Tibial artery (tissue), 4 donors: ENCODE measurements at regions not wholly inside any gene's neighbourhood (a gene's known extent, or its start where the extent isn't known, plus 50 kb on each side); places are given as distances from the start of the nearest gene placed in this dataset.

Experiments
- DNase-seq, 2 donors: peaks; one replicate each; pipeline ENCODE4 v3.0.0-alpha.2; 2019
- H3K27ac ChIP-seq, 2 donors: fragments of 200-600 bp; sonication (generic) in 1 of 2; 1 replicate in 1 of 2; 2 replicates in 1 of 2; pipeline ENCODE4 v1.5.1; 2018 to 2019; ENCODE audit warnings: mild to moderate bottlenecking in 1 of 2
- H3K27me3 ChIP-seq, 2 donors: fragments of 200-600 bp; sonication (generic) in 1 of 2; one replicate each; pipeline versions ENCODE4 v1.5.1 to v1.6.0; 2016 to 2019
- H3K36me3 ChIP-seq, 3 donors: fragments of 200-600 bp; sonication (generic) in 2 of 3; one replicate each; pipeline ENCODE4 v1.5.1; 2016 to 2019; ENCODE audit warnings: mild to moderate bottlenecking in 2 of 3
- H3K4me1 ChIP-seq, 4 donors: fragments of 200-600 bp; sonication (generic) in 2 of 4; 1 replicate in 3 of 4; 2 replicates in 1 of 4; pipeline ENCODE4 v1.5.1; 2016 to 2019
- H3K4me3 ChIP-seq, 2 donors: fragments of 200-600 bp; sonication (generic) in 1 of 2; 1 replicate in 1 of 2; 2 replicates in 1 of 2; pipeline ENCODE4 v1.5.1; 2018 to 2019; ENCODE audit warnings: mild to moderate bottlenecking in 2 of 2
- H3K9me3 ChIP-seq, 3 donors: fragments of 200-600 bp; sonication (generic) in 1 of 3; one replicate each; pipeline ENCODE4 v1.5.1; 2016 to 2019
- CTCF ChIP-seq, 2 experiments: fragments of 200-600 bp in 1 of 2; fragments of 450-650 bp in 1 of 2; IDR thresholded peaks; one replicate each; pipeline ENCODE4 v1.5.1; 2017 to 2019; ENCODE audit warnings: antibody characterized with exemption in 2 of 2, mild to moderate bottlenecking in 1 of 2, moderate library complexity in 1 of 2
- intact Hi-C: fragments of 100-400 bp; cut with DNase I; formaldehyde crosslinking; loops from one replicate; pipeline ENCODE4 v1.15.0; 2023; ENCODE audit warnings: low total_unique reads

GRCh38 chr13:55567721-55568625 lies 1572.7 kb upstream of the PRR20A start:
- H3K27ac ChIP-seq, result no peak overlapping the region
- intact Hi-C loops, result no loop called here

GRCh38 chr13:55569082-55569481 lies 1571.6 kb upstream of the PRR20A start:
- no peaks in the 10 kb centered on the region for H3K27me3 ChIP-seq
- H3K9me3 ChIP-seq, result no peaks in the 10 kb centered on the region
- H3K4me1 ChIP-seq, result no peaks in the 10 kb centered on the region
- no peak overlapping the region for H3K4me3 ChIP-seq
- DNase-seq, result no peak
- H3K27ac ChIP-seq, result no peak overlapping the region
- TF ChIP-seq CTCF (IDR thresholded peaks at IDR 0.05), result no peak
- no peaks in the 10 kb centered on the region for H3K36me3 ChIP-seq
- intact Hi-C loops, result no loop called here

More at GRCh38 chr13:55567721-55568625, 1572.7 kb upstream of the PRR20A start:
- Histone ChIP-seq H3K9me3 (no peaks in the 10 kb centered on the region), H3K4me3 (no peak overlapping the region), H3K4me1 (no peaks in the 10 kb centered on the region), H3K36me3 (no peaks in the 10 kb centered on the region), H3K27me3 (no peaks in the 10 kb centered on the region)
- TF ChIP-seq CTCF (IDR thresholded peaks at IDR 0.05), result no peak
- DNase-seq, result no peak

- H3K36me3 ChIP-seq, result no peaks in the 10 kb centered on the region
- H3K9me3 ChIP-seq, result no peaks in the 10 kb centered on the region
- intact Hi-C loops, result no loop called here
- no peak for DNase-seq
- H3K27ac ChIP-seq, result no peak overlapping the region
- H3K27me3 ChIP-seq, result no peaks in the 10 kb centered on the region
- H3K4me1 ChIP-seq, result no peaks in the 10 kb centered on the region
- no peak overlapping the region for H3K4me3 ChIP-seq
- TF ChIP-seq CTCF (IDR thresholded peaks at IDR 0.05), result no peak
Observed at GRCh38 chr13:55569514-55569913, 1571.2 kb upstream of the PRR20A start.

- DNase-seq, result no peak
- H3K36me3 ChIP-seq, result no peaks in the 10 kb centered on the region
- intact Hi-C loops, result no loop called here
- no peak overlapping the region for H3K4me3 ChIP-seq
- H3K4me1 ChIP-seq, result no peaks in the 10 kb centered on the region
- H3K9me3 ChIP-seq, result no peaks in the 10 kb centered on the region
- H3K27ac ChIP-seq, result no peak overlapping the region
- no peaks in the 10 kb centered on the region for H3K27me3 ChIP-seq
- TF ChIP-seq CTCF (IDR thresholded peaks at IDR 0.05), result no peak
Observed at GRCh38 chr13:55570371-55570770, 1570.3 kb upstream of the PRR20A start.

GRCh38 chr13:55571237-55571867 lies 1569.4 kb upstream of the PRR20A start:
- Histone ChIP-seq H3K4me3 (no peak overlapping the region), H3K27ac (no peak overlapping the region), H3K27me3 (no peaks in the 10 kb centered on the region), H3K4me1 (no peaks in the 10 kb centered on the region), H3K36me3 (no peaks in the 10 kb centered on the region), H3K9me3 (no peaks in the 10 kb centered on the region)
- intact Hi-C loops, result no loop called here
- no peak for DNase-seq
- TF ChIP-seq CTCF (IDR thresholded peaks at IDR 0.05), result no peak
